ENCODE measurements at regions not wholly inside any gene's neighbourhood (a gene's known extent, or its start where the extent isn't known, plus 50 kb on each side); places are given as distances from the start of the nearest gene placed in this dataset.

DNA sequence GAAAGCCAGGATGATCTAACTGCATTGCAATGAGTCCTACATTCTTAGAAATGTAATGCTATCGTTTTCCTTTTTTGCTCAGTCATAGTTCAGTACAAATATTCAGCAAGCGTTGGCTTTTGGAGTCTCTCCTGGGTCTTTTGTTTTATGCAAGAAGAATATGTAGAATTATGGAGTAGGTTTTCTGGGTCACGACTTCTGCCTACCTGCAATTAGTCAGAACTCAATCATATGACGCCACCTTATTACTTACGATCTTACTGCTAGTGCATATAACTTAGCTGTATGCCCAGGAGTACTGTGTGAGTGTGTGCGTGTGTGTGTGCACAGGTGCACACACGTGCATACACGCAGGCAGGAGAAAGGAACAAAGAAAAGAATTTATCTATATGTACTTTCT, 640.2 kb downstream of the STK39 start:
- no peak overlapping the region for H3K27ac ChIP-seq
- no peaks in the 10 kb centered on the region for H3K4me1 ChIP-seq
- no peaks in the 10 kb centered on the region for H3K27me3 ChIP-seq
- no peak for DNase-seq (ENCODE audit: low spot score in 2 of 2)
- H3K9me3 ChIP-seq = no peaks in the 10 kb centered on the region
- H3K36me3 ChIP-seq = no peaks in the 10 kb centered on the region
- H3K4me3 ChIP-seq = no peak overlapping the region
- 77 to 82% methylated on average over 8 of the region's 8 CpGs for WGBS, 2 donors
- TF ChIP-seq, protein P1, sequence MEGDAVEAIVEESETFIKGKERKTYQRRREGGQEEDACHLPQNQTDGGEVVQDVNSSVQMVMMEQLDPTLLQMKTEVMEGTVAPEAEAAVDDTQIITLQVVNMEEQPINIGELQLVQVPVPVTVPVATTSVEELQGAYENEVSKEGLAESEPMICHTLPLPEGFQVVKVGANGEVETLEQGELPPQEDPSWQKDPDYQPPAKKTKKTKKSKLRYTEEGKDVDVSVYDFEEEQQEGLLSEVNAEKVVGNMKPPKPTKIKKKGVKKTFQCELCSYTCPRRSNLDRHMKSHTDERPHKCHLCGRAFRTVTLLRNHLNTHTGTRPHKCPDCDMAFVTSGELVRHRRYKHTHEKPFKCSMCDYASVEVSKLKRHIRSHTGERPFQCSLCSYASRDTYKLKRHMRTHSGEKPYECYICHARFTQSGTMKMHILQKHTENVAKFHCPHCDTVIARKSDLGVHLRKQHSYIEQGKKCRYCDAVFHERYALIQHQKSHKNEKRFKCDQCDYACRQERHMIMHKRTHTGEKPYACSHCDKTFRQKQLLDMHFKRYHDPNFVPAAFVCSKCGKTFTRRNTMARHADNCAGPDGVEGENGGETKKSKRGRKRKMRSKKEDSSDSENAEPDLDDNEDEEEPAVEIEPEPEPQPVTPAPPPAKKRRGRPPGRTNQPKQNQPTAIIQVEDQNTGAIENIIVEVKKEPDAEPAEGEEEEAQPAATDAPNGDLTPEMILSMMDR (IDR thresholded peaks at IDR 0.05) = no peak
- no peak for TF ChIP-seq EP300 (IDR thresholded peaks at IDR 0.05)
- TF ChIP-seq POLR2A (IDR thresholded peaks at IDR 0.05) = no peak

DNA sequence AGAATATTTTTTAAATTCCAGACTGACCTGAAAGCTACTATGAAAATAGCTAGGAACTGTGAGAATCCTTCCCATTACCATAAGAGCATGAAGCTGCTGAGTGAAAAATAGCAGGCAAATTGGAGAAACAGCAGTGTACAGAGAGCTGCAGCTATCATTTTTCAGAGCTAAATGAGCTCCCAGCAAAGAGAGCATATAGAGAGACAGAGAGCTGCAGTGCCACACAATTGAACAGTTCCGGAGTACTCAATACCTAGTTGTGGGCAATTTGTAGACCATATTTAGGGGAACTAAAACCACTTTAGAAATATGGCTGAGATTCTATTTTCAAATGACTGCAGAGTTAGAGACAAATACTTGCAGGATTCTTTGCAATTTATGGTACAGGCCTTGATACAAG, 645.3 kb downstream of the STK39 start:
- Histone ChIP-seq H3K36me3 (no peaks in the 10 kb centered on the region), H3K4me3 (no peak overlapping the region), H3K27ac (no peak overlapping the region), H3K9me3 (no peaks in the 10 kb centered on the region), H3K4me1 (no peaks in the 10 kb centered on the region), H3K27me3 (no peaks in the 10 kb centered on the region)
- no peak for DNase-seq (ENCODE audit: low spot score in 2 of 2)
- 85 to 96% methylated on average over 1 of the region's 1 CpG for WGBS, 2 donors
- TF ChIP-seq, protein P1 (IDR thresholded peaks at IDR 0.05) = no peak
- TF ChIP-seq POLR2A (IDR thresholded peaks at IDR 0.05) (no peak), EP300 (IDR thresholded peaks at IDR 0.05) (no peak)

DNA sequence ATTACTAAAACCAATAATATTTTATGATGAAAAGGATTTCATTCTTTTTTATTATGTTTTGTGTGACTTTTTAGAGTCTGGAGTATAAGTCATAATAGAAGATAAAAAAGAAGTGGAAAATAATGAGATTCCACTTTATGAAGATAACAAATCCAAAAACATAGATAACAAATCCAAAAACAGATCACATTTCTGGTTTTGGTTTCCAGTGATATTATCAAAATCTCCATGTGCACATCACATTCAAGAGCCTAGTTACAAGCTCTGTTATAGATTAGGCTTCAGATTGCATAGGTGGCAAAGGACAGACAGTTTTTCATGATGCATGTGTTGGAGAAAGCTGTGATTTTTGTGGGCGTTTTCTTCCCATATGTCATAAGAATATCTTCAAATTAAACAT, 648.2 kb downstream of the STK39 start:
- WGBS, 2 donors = 80 to 87% methylated on average over 1 of the region's 1 CpG
- no peaks in the 10 kb centered on the region for H3K36me3 ChIP-seq
- no peak overlapping the region for H3K4me3 ChIP-seq
- H3K27ac ChIP-seq = no peak overlapping the region
- peaks cover 0 to 3% (median 0%) of the 10 kb centered on the region in 4 donors for H3K4me1 ChIP-seq
- no peak for DNase-seq (ENCODE audit: low spot score in 2 of 2)
- TF ChIP-seq, protein P1 (IDR thresholded peaks at IDR 0.05) = no peak
- TF ChIP-seq POLR2A (IDR thresholded peaks at IDR 0.05) (no peak), EP300 (IDR thresholded peaks at IDR 0.05) (no peak)
- H3K27me3 ChIP-seq = no peaks in the 10 kb centered on the region
- H3K9me3 ChIP-seq = no peaks in the 10 kb centered on the region

- Histone ChIP-seq H3K27ac (no peak overlapping the region), H3K4me3 (no peak overlapping the region), H3K27me3 (no peaks in the 10 kb centered on the region), H3K4me1 (peaks cover 0 to 3% (median 0%) of the 10 kb centered on the region in 4 donors), H3K36me3 (no peaks in the 10 kb centered on the region), H3K9me3 (no peaks in the 10 kb centered on the region)
- no peak for DNase-seq (ENCODE audit: low spot score in 2 of 2)
- WGBS, 2 donors = 40 to 46% methylated on average over 3 of the region's 3 CpGs
- no peak for TF ChIP-seq POLR2A (IDR thresholded peaks at IDR 0.05)
- TF ChIP-seq EP300 (IDR thresholded peaks at IDR 0.05) = no peak
- TF ChIP-seq, protein P1 (IDR thresholded peaks at IDR 0.05) = no peak
Measured at GRCh38 chr2:167595839-167596471, 651.4 kb downstream of the STK39 start.

- Histone ChIP-seq H3K27ac (no peak overlapping the region), H3K9me3 (no peaks in the 10 kb centered on the region), H3K4me1 (peaks cover 0 to 3% (median 0%) of the 10 kb centered on the region in 4 donors), H3K27me3 (no peaks in the 10 kb centered on the region), H3K4me3 (no peak overlapping the region), H3K36me3 (no peaks in the 10 kb centered on the region)
- WGBS, 2 donors = 79 to 81% methylated on average over 3 of the region's 3 CpGs
- TF ChIP-seq, protein P1 (IDR thresholded peaks at IDR 0.05) = no peak
- TF ChIP-seq EP300 (IDR thresholded peaks at IDR 0.05) = no peak
- TF ChIP-seq POLR2A (IDR thresholded peaks at IDR 0.05) = no peak
- no peak for DNase-seq (ENCODE audit: low spot score in 2 of 2)
Measured at GRCh38 chr2:167595021-167595420, 652.4 kb downstream of the STK39 start.
